GM12801 (cell line): ENCODE measurements at regions not wholly inside any gene's neighbourhood (a gene's known extent, or its start where the extent isn't known, plus 50 kb on each side); places are given as distances from the start of the nearest gene placed in this dataset.

Experiments used
- CTCF ChIP-seq: IDR thresholded peaks from one replicate; pipeline ENCODE4 v1.5.1; 2011; ENCODE audit warnings: control low read depth; ENCODE audit not compliant: insufficient read length; ENCODE audit errors: extremely low read depth

- TF ChIP-seq CTCF = no peak
Observed at GRCh38 chr1:56139836-56140235, 439.5 kb downstream of the PLPP3 start.

- TF ChIP-seq CTCF = no peak
Observed at GRCh38 chr1:56137521-56138505, 441.6 kb downstream of the PLPP3 start.

GRCh38 chr1:56137090-56137489, 442.3 kb downstream of the PLPP3 start:
- TF ChIP-seq CTCF = no peak

- no peak for TF ChIP-seq CTCF
Observed at GRCh38 chr1:56135864-56136147, 443.6 kb downstream of the PLPP3 start.

GRCh38 chr1:56135069-56135863, 444.1 kb downstream of the PLPP3 start:
- TF ChIP-seq CTCF = no peak

GRCh38 chr1:56133522-56134472, 445.6 kb downstream of the PLPP3 start:
- no peak for TF ChIP-seq CTCF
